HEK293T (cell line): ENCODE measurements at regions not wholly inside any gene's neighbourhood (a gene's known extent, or its start where the extent isn't known, plus 50 kb on each side); places are given as distances from the start of the nearest gene placed in this dataset.
"Not testable (repeated sequence)": the region's sequence is repeated elsewhere in the genome, so short reads cannot be mapped to it uniquely, and the experiment has no call there.

Source experiments
- ARNT ChIP-seq: fragments of 450-650 bp; IDR thresholded peaks from 2 replicates; pipeline ENCODE4 v1.6.1; 2017; ENCODE audit warnings: mild to moderate bottlenecking
- CTBP1 ChIP-seq: fragments of 450-650 bp; IDR thresholded peaks from 2 replicates; pipeline ENCODE4 v1.6.1; 2016; ENCODE audit warnings: borderline replicate concordance
- ELF4 ChIP-seq: fragments of 450-650 bp; IDR thresholded peaks from 2 replicates; pipeline ENCODE4 v1.6.1; 2017; ENCODE audit warnings: antibody characterized with exemption
- FOXA1 ChIP-seq: fragments of 450-650 bp; IDR thresholded peaks from 2 replicates; pipeline ENCODE4 v1.6.1; 2016; ENCODE audit warnings: mild to moderate bottlenecking
- FOXK2 ChIP-seq: fragments of 450-650 bp; IDR thresholded peaks from 2 replicates; pipeline ENCODE4 v1.6.1; 2016; ENCODE audit warnings: mild to moderate bottlenecking
- FOXM1 ChIP-seq: fragments of 450-650 bp; IDR thresholded peaks from 2 replicates; pipeline ENCODE4 v1.6.1; 2017; ENCODE audit warnings: mild to moderate bottlenecking, borderline replicate concordance
- L3MBTL2 ChIP-seq: fragments of 450-650 bp; conservative IDR thresholded peaks from 2 replicates; pipeline ENCODE4 v1.6.1; 2016; ENCODE audit warnings: mild to moderate bottlenecking
- LEF1 ChIP-seq: fragments of 450-650 bp; IDR thresholded peaks from 2 replicates; pipeline ENCODE4 v1.6.1; 2017; ENCODE audit warnings: mild to moderate bottlenecking, borderline replicate concordance
- NFRKB ChIP-seq: fragments of 450-650 bp; IDR thresholded peaks from 2 replicates; pipeline ENCODE4 v1.6.1; 2016; ENCODE audit warnings: mild to moderate bottlenecking, moderate library complexity
- SP1 ChIP-seq: fragments of 450-650 bp; IDR thresholded peaks from 2 replicates; pipeline ENCODE4 v1.6.1; 2017
- SUZ12 ChIP-seq: fragments of 450-650 bp; IDR thresholded peaks from 2 replicates; pipeline ENCODE4 v1.6.1; 2016; ENCODE audit warnings: mild to moderate bottlenecking
- TARDBP ChIP-seq: fragments of 450-650 bp; IDR thresholded peaks from 2 replicates; pipeline ENCODE4 v1.6.1; 2016
- TF ChIP-seq, protein P1 (sequence below): fragments of 450-650 bp; IDR thresholded peaks from 2 replicates; pipeline ENCODE4 v1.6.1; 2016

DNA sequence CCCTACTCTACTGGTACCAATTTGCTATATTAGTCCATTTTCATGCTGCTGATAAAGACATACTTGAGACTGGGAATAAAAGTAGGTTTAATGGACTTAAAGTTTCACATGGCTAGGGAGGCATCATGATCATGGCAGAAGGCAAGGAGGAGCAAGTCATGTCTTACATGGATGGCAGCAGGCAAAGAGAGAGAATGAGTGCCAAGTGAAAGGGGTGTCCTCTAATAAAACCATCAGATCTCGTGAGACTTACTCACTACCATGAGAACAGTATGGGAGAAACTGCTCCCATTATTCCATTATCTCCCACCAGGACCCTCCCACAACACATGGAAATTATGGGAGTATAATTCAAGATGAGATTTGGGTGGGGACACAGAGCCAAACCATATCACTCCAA, 450.5 kb upstream of the ZEB2 start:
- TF ChIP-seq ELF4, FOXK2, SUZ12, NFRKB, ARNT, SP1, TARDBP, FOXM1, CTBP1, LEF1, FOXA1, L3MBTL2: not testable (repeated sequence)
- TF ChIP-seq, protein P1, sequence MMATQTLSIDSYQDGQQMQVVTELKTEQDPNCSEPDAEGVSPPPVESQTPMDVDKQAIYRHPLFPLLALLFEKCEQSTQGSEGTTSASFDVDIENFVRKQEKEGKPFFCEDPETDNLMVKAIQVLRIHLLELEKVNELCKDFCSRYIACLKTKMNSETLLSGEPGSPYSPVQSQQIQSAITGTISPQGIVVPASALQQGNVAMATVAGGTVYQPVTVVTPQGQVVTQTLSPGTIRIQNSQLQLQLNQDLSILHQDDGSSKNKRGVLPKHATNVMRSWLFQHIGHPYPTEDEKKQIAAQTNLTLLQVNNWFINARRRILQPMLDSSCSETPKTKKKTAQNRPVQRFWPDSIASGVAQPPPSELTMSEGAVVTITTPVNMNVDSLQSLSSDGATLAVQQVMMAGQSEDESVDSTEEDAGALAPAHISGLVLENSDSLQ: not testable (repeated sequence)
